Adrenal gland (tissue), 5 donors: ENCODE measurements at regions not wholly inside any gene's neighbourhood (a gene's known extent, or its start where the extent isn't known, plus 50 kb on each side); places are given as distances from the start of the nearest gene placed in this dataset.

Source experiments
- CTCF ChIP-seq, 6 experiments: fragments of 450-650 bp in 4 of 6; fragments of 200-600 bp in 2 of 6; sonication (generic) in 1 of 6; IDR thresholded peaks; 1 replicate in 5 of 6; 2 replicates in 1 of 6; pipeline versions ENCODE4 v1.5.1 to v1.8.0; 2016 to 2021; ENCODE audit warnings: antibody characterized with exemption in 6 of 6, mild to moderate bottlenecking in 2 of 6, moderate library complexity in 1 of 6
- POLR2A ChIP-seq, 2 donors: fragments of 450-650 bp; IDR thresholded peaks; one replicate each; pipeline ENCODE4 v1.6.1; 2017; ENCODE audit warnings: antibody characterized with exemption in 2 of 2, mild to moderate bottlenecking in 2 of 2, moderate library complexity in 1 of 2
- donor health status: DM: no; HTN: no; CAD: no.

GRCh38 chr21:27451116-27451515, 484.2 kb upstream of the ADAMTS5 start:
- TF ChIP-seq CTCF (IDR thresholded peaks at IDR 0.05) (no peak), POLR2A (IDR thresholded peaks at IDR 0.05) (no peak)
